ENCODE measurements at regions not wholly inside any gene's neighbourhood (a gene's known extent, or its start where the extent isn't known, plus 50 kb on each side); places are given as distances from the start of the nearest gene placed in this dataset.

DNA sequence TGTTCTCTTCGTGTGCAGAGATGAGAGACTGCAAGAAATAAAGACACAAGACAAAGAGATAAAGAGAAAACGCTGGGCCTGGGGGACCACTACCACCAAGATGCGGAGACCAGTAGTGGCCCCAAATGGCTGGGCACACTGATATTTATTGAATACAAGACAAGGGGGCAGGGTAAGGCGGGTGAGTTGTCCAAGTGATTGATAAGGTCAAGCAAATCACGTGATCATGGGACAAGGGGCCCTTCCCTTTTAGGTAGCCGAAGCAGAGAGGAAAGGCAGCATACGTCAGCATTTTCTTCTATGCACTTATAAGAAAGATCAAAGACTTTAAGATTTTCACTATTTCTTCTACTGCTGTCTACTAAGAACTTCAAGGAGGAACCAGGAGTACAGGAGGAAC, 762.1 kb downstream of the TNS3 start:
- FAIRE-seq (no peak), DNase-seq (ENCODE audit: insufficient read length, low spot score) (no peak)
- TF ChIP-seq, protein P1, sequence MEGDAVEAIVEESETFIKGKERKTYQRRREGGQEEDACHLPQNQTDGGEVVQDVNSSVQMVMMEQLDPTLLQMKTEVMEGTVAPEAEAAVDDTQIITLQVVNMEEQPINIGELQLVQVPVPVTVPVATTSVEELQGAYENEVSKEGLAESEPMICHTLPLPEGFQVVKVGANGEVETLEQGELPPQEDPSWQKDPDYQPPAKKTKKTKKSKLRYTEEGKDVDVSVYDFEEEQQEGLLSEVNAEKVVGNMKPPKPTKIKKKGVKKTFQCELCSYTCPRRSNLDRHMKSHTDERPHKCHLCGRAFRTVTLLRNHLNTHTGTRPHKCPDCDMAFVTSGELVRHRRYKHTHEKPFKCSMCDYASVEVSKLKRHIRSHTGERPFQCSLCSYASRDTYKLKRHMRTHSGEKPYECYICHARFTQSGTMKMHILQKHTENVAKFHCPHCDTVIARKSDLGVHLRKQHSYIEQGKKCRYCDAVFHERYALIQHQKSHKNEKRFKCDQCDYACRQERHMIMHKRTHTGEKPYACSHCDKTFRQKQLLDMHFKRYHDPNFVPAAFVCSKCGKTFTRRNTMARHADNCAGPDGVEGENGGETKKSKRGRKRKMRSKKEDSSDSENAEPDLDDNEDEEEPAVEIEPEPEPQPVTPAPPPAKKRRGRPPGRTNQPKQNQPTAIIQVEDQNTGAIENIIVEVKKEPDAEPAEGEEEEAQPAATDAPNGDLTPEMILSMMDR (IDR thresholded peaks at IDR 0.05; ENCODE audit: insufficient read depth, missing control alignments) = no peak

GRCh38 chr7:46814516-46815250, 767.2 kb downstream of the TNS3 start:
- no peak for DNase-seq (ENCODE audit: insufficient read length, low spot score)
- FAIRE-seq = no peak
- TF ChIP-seq, protein P1 (IDR thresholded peaks at IDR 0.05; ENCODE audit: insufficient read depth, missing control alignments) = no peak

DNA sequence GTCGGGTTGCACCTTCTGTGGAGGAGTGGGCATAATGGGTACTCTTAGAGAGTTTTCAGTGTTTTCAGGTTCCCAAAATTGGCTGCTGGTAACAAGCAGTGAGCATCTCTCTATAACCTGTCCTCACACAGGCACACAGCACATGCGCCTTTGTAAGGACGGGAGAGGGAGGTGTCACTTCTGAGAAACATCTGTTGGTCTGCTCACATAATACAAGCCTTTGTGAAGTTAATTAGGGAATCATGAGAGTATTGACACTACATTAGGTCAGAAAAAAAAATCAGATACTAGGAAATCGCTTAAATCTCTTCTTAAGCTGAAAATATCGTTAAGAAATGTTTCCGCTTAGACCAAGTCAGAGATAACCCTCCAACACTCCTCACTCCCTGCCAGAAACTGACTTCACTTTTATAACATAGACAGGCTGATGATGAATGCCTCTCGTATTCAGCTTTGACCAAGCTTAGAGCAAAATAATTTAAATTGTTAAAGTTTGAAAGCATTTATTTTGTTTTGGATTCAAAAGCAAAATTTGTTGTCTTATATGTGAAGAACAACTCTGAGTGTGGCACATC, 769.7 kb downstream of the TNS3 start:
- DNase-seq (ENCODE audit: insufficient read length, low spot score) = no peak
- TF ChIP-seq, protein P1 (IDR thresholded peaks at IDR 0.05; ENCODE audit: insufficient read depth, missing control alignments) = no peak
- FAIRE-seq = no peak

- TF ChIP-seq, protein P1 (IDR thresholded peaks at IDR 0.05; ENCODE audit: insufficient read depth, missing control alignments) = no peak
- FAIRE-seq (no peak), DNase-seq (ENCODE audit: insufficient read length, low spot score) (no peak)
Observed at GRCh38 chr7:46811529-46811928, 770.4 kb downstream of the TNS3 start.

DNA sequence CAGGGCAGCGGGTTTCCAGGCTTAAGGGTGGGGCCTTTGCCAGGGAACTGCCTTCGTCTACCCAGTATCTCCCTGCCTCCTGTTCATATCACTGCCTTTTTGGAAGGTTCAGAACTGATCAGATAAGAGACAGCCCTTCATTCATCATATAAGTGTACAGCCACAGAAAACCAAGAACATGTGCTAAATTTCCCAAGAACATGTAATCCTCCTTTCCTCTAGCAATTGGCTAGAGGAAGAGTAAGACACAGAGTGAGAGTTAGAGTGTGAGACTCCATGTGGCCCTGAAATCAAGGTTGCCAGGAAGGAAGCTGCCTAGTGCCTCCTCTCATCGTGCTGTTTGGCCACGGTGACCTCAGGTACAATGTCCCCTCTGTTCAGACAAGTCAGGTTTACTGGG, 770.9 kb downstream of the TNS3 start:
- no peak for FAIRE-seq
- TF ChIP-seq, protein P1 (IDR thresholded peaks at IDR 0.05; ENCODE audit: insufficient read depth, missing control alignments) = no peak

DNA sequence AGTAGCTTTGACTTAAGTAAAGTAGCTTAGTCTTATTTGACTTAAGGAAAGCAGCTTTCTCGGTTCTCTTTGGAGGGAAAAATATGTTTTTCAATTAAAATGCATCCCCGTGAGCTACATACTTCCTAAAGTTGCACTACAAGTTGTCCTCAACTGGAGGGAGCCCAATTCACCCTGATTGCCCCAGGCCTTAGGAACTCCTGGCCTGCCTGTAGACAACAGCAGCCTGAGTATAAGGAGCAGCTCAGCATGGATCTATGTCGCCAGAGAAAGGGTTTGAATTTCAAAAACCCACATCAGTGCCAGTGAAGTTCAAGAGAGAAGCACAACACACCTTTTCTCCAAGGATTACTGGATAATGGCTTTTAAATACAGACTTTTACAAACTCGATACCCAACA, 772.0 kb downstream of the TNS3 start:
- DNase-seq (ENCODE audit: insufficient read length, low spot score) (no peak), FAIRE-seq (no peak)
- TF ChIP-seq, protein P1 (IDR thresholded peaks at IDR 0.05; ENCODE audit: insufficient read depth, missing control alignments) = no peak

More for the DNA sequence above, 770.9 kb downstream of the TNS3 start:
- DNase-seq (ENCODE audit: insufficient read length, low spot score) = no peak

DNA sequence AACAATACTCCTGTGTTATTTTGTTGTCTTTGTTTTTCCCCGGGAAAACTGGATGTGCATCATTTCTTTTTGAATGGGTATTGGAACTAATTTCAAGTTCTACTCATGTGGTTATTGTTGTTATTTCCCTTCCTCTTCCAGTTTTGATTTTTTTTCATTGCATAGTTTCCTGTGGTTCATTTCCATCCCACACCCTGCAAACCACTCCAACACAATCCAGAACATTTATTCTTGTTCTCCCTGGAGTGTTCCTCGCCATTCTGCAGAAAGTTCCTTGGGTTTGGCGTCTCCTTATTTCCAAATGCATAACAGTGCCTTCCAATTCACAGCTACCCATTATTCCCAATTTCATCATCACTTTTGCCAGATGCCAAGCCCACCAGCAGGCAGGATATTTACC, 775.1 kb downstream of the TNS3 start:
- FAIRE-seq (no peak), DNase-seq (ENCODE audit: insufficient read length, low spot score) (no peak)
- TF ChIP-seq, protein P1 (IDR thresholded peaks at IDR 0.05; ENCODE audit: insufficient read depth, missing control alignments) = no peak
